ENCODE measurements at regions not wholly inside any gene's neighbourhood (a gene's known extent, or its start where the extent isn't known, plus 50 kb on each side); places are given as distances from the start of the nearest gene placed in this dataset.

DNA sequence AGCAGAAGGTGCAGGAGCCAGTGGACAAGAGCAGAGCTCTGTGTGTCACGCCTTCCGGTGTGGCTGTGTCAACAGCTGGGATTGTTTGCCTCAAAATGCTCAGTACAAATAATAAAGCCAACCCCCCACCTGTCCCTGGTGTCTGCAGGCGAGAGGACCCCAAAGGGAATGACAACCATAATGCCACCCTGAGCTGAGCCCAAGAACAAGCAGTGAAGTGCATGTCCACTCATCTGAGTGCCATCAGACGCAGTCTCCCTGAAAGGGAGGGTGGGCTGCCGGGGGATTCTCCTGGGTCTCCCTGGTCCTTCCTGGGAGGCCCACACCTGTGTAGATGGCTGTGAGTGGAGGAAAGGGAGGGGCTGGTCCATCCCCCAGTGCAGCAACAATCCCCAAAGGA lies 328.8 kb upstream of the IRX1 start:
- no peak overlapping the region for H3K27ac ChIP-seq

GRCh38 chr5:3265936-3266335 lies 329.7 kb upstream of the IRX1 start:
- no peak overlapping the region for H3K4me2 ChIP-seq (ENCODE audit: unreplicated experiment)
- H3F3A ChIP-seq (ENCODE audit: insufficient read depth): no peaks in the 10 kb centered on the region
- no peak for TF ChIP-seq EZH2phosphoT487 (IDR thresholded peaks at IDR 0.05; ENCODE audit: insufficient read depth, low read depth)
- no peak for TF ChIP-seq EZH2 (IDR thresholded peaks at IDR 0.05; ENCODE audit: insufficient read depth, poor library complexity, severe bottlenecking)
- no peak overlapping the region for H3K9ac ChIP-seq
- H3K9me3 ChIP-seq (ENCODE audit: low read depth): no peaks in the 10 kb centered on the region
- no peaks in the 10 kb centered on the region for H3K27me3 ChIP-seq (replicated peaks; ENCODE audit: insufficient read depth)
- H3K4me1 ChIP-seq (ENCODE audit: insufficient read depth): no peaks in the 10 kb centered on the region
- in situ Hi-C loops (cut with MboI): no loop called here
- H3K4me3 ChIP-seq: no peak overlapping the region
- 34 to 39% methylated on average over 6 of the region's 6 CpGs for WGBS, 2 experiments (ENCODE audit: low coverage in 1 of 2, low lambda C conversion rate in 2 of 2, missing lambda C conversion rate in 2 of 2)
- no peaks in the 10 kb centered on the region for H3K79me2 ChIP-seq (ENCODE audit: insufficient read depth)
- no peaks in the 10 kb centered on the region for H3K36me3 ChIP-seq (ENCODE audit: low read depth)
- DNase-seq: no peak
- H2AFZ ChIP-seq: no peak overlapping the region
- no peaks in the 10 kb centered on the region for H3K9me2 ChIP-seq (ENCODE audit: insufficient read depth)
- no peak overlapping the region for H3K27ac ChIP-seq
- no peaks in the 10 kb centered on the region for H4K20me1 ChIP-seq (ENCODE audit: insufficient read depth)

More for the DNA sequence above, 328.8 kb upstream of the IRX1 start:
- no peak overlapping the region for H3K4me2 ChIP-seq (ENCODE audit: unreplicated experiment)
- 45 to 56% methylated on average over 5 of the region's 5 CpGs for WGBS, 2 experiments (ENCODE audit: low coverage in 1 of 2, low lambda C conversion rate in 2 of 2, missing lambda C conversion rate in 2 of 2)
- H3K4me1 ChIP-seq (ENCODE audit: insufficient read depth): no peaks in the 10 kb centered on the region
- no peaks in the 10 kb centered on the region for H3K27me3 ChIP-seq (replicated peaks; ENCODE audit: insufficient read depth)
- no peaks in the 10 kb centered on the region for H3K79me2 ChIP-seq (ENCODE audit: insufficient read depth)
- in situ Hi-C loops (cut with MboI): no loop called here
- H2AFZ ChIP-seq: no peak overlapping the region
- DNase-seq: no peak
- no peak overlapping the region for H3K4me3 ChIP-seq
- no peaks in the 10 kb centered on the region for H3K36me3 ChIP-seq (ENCODE audit: low read depth)
- no peaks in the 10 kb centered on the region for H3F3A ChIP-seq (ENCODE audit: insufficient read depth)
- no peak overlapping the region for H3K9ac ChIP-seq
- H3K9me3 ChIP-seq (ENCODE audit: low read depth): no peaks in the 10 kb centered on the region
- H4K20me1 ChIP-seq (ENCODE audit: insufficient read depth): no peaks in the 10 kb centered on the region
- TF ChIP-seq EZH2phosphoT487 (IDR thresholded peaks at IDR 0.05; ENCODE audit: insufficient read depth, low read depth): no peak
- no peak for TF ChIP-seq EZH2 (IDR thresholded peaks at IDR 0.05; ENCODE audit: insufficient read depth, poor library complexity, severe bottlenecking)
- H3K9me2 ChIP-seq (ENCODE audit: insufficient read depth): no peaks in the 10 kb centered on the region

DNA sequence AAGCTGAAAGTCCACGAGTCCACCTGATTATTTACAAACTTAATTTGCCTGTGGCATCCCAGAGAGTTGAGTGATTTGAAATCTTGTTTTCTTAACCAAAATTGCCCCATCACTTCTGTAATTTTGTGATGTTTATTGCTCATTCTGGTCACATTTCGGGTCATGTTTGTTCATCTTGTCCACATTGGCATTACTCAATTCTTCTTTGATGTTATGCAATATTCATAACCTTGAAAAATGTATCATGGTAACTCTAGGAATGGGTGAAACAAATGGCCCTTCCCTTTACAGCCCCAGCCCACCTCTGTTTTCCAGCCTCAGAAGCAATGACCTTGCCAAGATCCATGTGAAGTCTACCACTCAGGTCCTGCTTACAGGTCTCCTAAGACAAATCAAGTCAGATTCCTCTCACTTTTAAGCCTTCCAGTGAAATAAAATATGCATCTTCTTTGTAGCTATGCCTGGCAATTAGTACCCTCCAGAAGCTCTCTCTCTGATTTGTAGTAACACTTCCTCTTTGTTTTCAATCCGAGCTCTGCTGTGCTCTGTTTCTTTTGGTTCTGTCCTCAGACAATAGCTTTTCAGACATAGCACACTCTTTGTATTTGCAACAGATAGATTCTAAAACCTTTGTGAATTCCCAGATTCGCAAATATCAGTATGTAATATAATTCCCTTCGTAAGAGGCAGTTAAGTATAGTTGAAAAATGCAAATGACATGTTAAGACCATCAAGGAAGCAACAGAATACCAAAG lies 330.3 kb upstream of the IRX1 start:
- DNase-seq: no peak
- in situ Hi-C loops (cut with MboI): no loop called here
- TF ChIP-seq EZH2phosphoT487 (IDR thresholded peaks at IDR 0.05; ENCODE audit: insufficient read depth, low read depth): no peak
- TF ChIP-seq EZH2 (IDR thresholded peaks at IDR 0.05; ENCODE audit: insufficient read depth, poor library complexity, severe bottlenecking): no peak
- Histone ChIP-seq H3K79me2 (ENCODE audit: insufficient read depth) (no peaks in the 10 kb centered on the region), H2AFZ (no peak overlapping the region), H3K9ac (no peak overlapping the region), H3K9me3 (ENCODE audit: low read depth) (no peaks in the 10 kb centered on the region), H3K9me2 (ENCODE audit: insufficient read depth) (no peaks in the 10 kb centered on the region), H3K4me1 (ENCODE audit: insufficient read depth) (no peaks in the 10 kb centered on the region), H3K36me3 (ENCODE audit: low read depth) (no peaks in the 10 kb centered on the region), H3K4me3 (no peak overlapping the region), H3K27ac (no peak overlapping the region), H3K4me2 (ENCODE audit: unreplicated experiment) (no peak overlapping the region), H3F3A (ENCODE audit: insufficient read depth) (no peaks in the 10 kb centered on the region), H4K20me1 (ENCODE audit: insufficient read depth) (no peaks in the 10 kb centered on the region), H3K27me3 (replicated peaks; ENCODE audit: insufficient read depth) (no peaks in the 10 kb centered on the region)
- WGBS, 2 experiments (ENCODE audit: low coverage in 1 of 2, low lambda C conversion rate in 2 of 2, missing lambda C conversion rate in 2 of 2): 13 to 20% methylated on average over 5 of the region's 5 CpGs

- H3K9ac ChIP-seq: no peak overlapping the region
- no peaks in the 10 kb centered on the region for H3K27me3 ChIP-seq (replicated peaks; ENCODE audit: insufficient read depth)
- H3F3A ChIP-seq (ENCODE audit: insufficient read depth): no peaks in the 10 kb centered on the region
- no peak overlapping the region for H3K4me2 ChIP-seq (ENCODE audit: unreplicated experiment)
- H3K4me3 ChIP-seq: no peak overlapping the region
- no peaks in the 10 kb centered on the region for H3K4me1 ChIP-seq (ENCODE audit: insufficient read depth)
- WGBS, 2 experiments (ENCODE audit: low coverage in 1 of 2, low lambda C conversion rate in 2 of 2, missing lambda C conversion rate in 2 of 2): 18 to 26% methylated on average over 4 of the region's 4 CpGs
- in situ Hi-C loops (cut with MboI): no loop called here
- TF ChIP-seq EZH2phosphoT487 (IDR thresholded peaks at IDR 0.05; ENCODE audit: insufficient read depth, low read depth): no peak
- TF ChIP-seq EZH2 (IDR thresholded peaks at IDR 0.05; ENCODE audit: insufficient read depth, poor library complexity, severe bottlenecking): no peak
- H2AFZ ChIP-seq: no peak overlapping the region
- H3K9me2 ChIP-seq (ENCODE audit: insufficient read depth): no peaks in the 10 kb centered on the region
- H3K27ac ChIP-seq: no peak overlapping the region
- no peaks in the 10 kb centered on the region for H3K9me3 ChIP-seq (ENCODE audit: low read depth)
- no peak for DNase-seq
- H4K20me1 ChIP-seq (ENCODE audit: insufficient read depth): no peaks in the 10 kb centered on the region
- H3K36me3 ChIP-seq (ENCODE audit: low read depth): no peaks in the 10 kb centered on the region
- H3K79me2 ChIP-seq (ENCODE audit: insufficient read depth): no peaks in the 10 kb centered on the region
These were observed 333.2 kb upstream of the IRX1 start for GRCh38 chr5:3262451-3262850.

All from GM23248 (cell line).